ENCODE measurements at regions not wholly inside any gene's neighbourhood (a gene's known extent, or its start where the extent isn't known, plus 50 kb on each side); places are given as distances from the start of the nearest gene placed in this dataset.

- H3K4me2 ChIP-seq = no peak overlapping the region
- H3K36me3 ChIP-seq (replicated peaks; ENCODE audit: insufficient read depth, low read depth) = no peaks in the 10 kb centered on the region
- no peaks in the 10 kb centered on the region for H3K79me2 ChIP-seq
- peaks cover 19% of the 10 kb centered on the region for H3K4me1 ChIP-seq (ENCODE audit: insufficient read depth)
- TF ChIP-seq EZH2 (IDR thresholded peaks at IDR 0.05; ENCODE audit: borderline replicate concordance) (no peak), EZH2phosphoT487 (IDR thresholded peaks at IDR 0.05; ENCODE audit: low read depth, severe bottlenecking, unreplicated experiment) (no peak)
- TF ChIP-seq, protein P1, sequence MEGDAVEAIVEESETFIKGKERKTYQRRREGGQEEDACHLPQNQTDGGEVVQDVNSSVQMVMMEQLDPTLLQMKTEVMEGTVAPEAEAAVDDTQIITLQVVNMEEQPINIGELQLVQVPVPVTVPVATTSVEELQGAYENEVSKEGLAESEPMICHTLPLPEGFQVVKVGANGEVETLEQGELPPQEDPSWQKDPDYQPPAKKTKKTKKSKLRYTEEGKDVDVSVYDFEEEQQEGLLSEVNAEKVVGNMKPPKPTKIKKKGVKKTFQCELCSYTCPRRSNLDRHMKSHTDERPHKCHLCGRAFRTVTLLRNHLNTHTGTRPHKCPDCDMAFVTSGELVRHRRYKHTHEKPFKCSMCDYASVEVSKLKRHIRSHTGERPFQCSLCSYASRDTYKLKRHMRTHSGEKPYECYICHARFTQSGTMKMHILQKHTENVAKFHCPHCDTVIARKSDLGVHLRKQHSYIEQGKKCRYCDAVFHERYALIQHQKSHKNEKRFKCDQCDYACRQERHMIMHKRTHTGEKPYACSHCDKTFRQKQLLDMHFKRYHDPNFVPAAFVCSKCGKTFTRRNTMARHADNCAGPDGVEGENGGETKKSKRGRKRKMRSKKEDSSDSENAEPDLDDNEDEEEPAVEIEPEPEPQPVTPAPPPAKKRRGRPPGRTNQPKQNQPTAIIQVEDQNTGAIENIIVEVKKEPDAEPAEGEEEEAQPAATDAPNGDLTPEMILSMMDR (IDR thresholded peaks at IDR 0.05; ENCODE audit: poor library complexity) = no peak
- no peaks in the 10 kb centered on the region for H3K9me2 ChIP-seq (replicated peaks; ENCODE audit: insufficient read depth)
- no peak overlapping the region for H2AFZ ChIP-seq
- H3K27me3 ChIP-seq = no peaks in the 10 kb centered on the region
- peak overlapping the region; percentile 70 for H3K27ac ChIP-seq
- 39% methylated on average over 4 of the region's 4 CpGs for WGBS (ENCODE audit: low lambda C conversion rate, missing lambda C conversion rate)
- H3K4me3 ChIP-seq = no peak overlapping the region
- H3K9me3 ChIP-seq (ENCODE audit: low read depth) = no peaks in the 10 kb centered on the region
- H4K20me1 ChIP-seq (ENCODE audit: insufficient read depth, poor library complexity, severe bottlenecking) = no peaks in the 10 kb centered on the region
- DNase-seq (ENCODE audit: low spot score) = peak; percentile 76
Measured at GRCh38 chr9:107755246-107755645, 265.7 kb upstream of the KLF4 start.

GRCh38 chr9:107751567-107752210 is 262.1 kb upstream of the KLF4 start:
- DNase-seq (ENCODE audit: low spot score) = peak; percentile 81
- peak overlapping the region; percentile 88 for H3K27ac ChIP-seq
- H3K9me3 ChIP-seq (ENCODE audit: low read depth) = no peaks in the 10 kb centered on the region
- TF ChIP-seq, protein P1 (IDR thresholded peaks at IDR 0.05; ENCODE audit: poor library complexity) = no peak
- TF ChIP-seq EZH2phosphoT487 (IDR thresholded peaks at IDR 0.05; ENCODE audit: low read depth, severe bottlenecking, unreplicated experiment) (no peak), EZH2 (IDR thresholded peaks at IDR 0.05; ENCODE audit: borderline replicate concordance) (no peak)
- no peak overlapping the region for H3K4me3 ChIP-seq
- H3K9me2 ChIP-seq (replicated peaks; ENCODE audit: insufficient read depth) = no peaks in the 10 kb centered on the region
- H4K20me1 ChIP-seq (ENCODE audit: insufficient read depth, poor library complexity, severe bottlenecking) = no peaks in the 10 kb centered on the region
- H3K4me2 ChIP-seq = peak overlapping the region; percentile 35
- H2AFZ ChIP-seq = no peak overlapping the region
- no peaks in the 10 kb centered on the region for H3K27me3 ChIP-seq
- WGBS (ENCODE audit: low lambda C conversion rate, missing lambda C conversion rate) = 46% methylated on average over 5 of the region's 5 CpGs
- peaks cover 30% of the 10 kb centered on the region for H3K4me1 ChIP-seq (ENCODE audit: insufficient read depth)
- H3K36me3 ChIP-seq (replicated peaks; ENCODE audit: insufficient read depth, low read depth) = no peaks in the 10 kb centered on the region
- no peaks in the 10 kb centered on the region for H3K79me2 ChIP-seq

- no peaks in the 10 kb centered on the region for H4K20me1 ChIP-seq (ENCODE audit: insufficient read depth, poor library complexity, severe bottlenecking)
- no peaks in the 10 kb centered on the region for H3K9me3 ChIP-seq (ENCODE audit: low read depth)
- no peaks in the 10 kb centered on the region for H3K36me3 ChIP-seq (replicated peaks; ENCODE audit: insufficient read depth, low read depth)
- H3K79me2 ChIP-seq = no peaks in the 10 kb centered on the region
- WGBS (ENCODE audit: low lambda C conversion rate, missing lambda C conversion rate) = 49% methylated on average over 8 of the region's 8 CpGs
- no peaks in the 10 kb centered on the region for H3K9me2 ChIP-seq (replicated peaks; ENCODE audit: insufficient read depth)
- TF ChIP-seq, protein P1 (IDR thresholded peaks at IDR 0.05; ENCODE audit: poor library complexity) = no peak
- no peak for TF ChIP-seq EZH2 (IDR thresholded peaks at IDR 0.05; ENCODE audit: borderline replicate concordance)
- TF ChIP-seq EZH2phosphoT487 (IDR thresholded peaks at IDR 0.05; ENCODE audit: low read depth, severe bottlenecking, unreplicated experiment) = no peak
- no peak overlapping the region for H3K4me3 ChIP-seq
- DNase-seq (ENCODE audit: low spot score) = peak; percentile 83
- H3K27me3 ChIP-seq = no peaks in the 10 kb centered on the region
- H3K4me1 ChIP-seq (ENCODE audit: insufficient read depth) = peaks cover 30% of the 10 kb centered on the region
- peak overlapping the region; percentile 35 for H3K4me2 ChIP-seq
- H2AFZ ChIP-seq = no peak overlapping the region
- H3K27ac ChIP-seq = peak overlapping the region; percentile 88
Measured at GRCh38 chr9:107750741-107751566, 261.4 kb upstream of the KLF4 start.
